Activated T-cell treated with anti-CD3 and anti-CD28 coated beads for 1 hour (primary cell): ENCODE measurements at regions not wholly inside any gene's neighbourhood (a gene's known extent, or its start where the extent isn't known, plus 50 kb on each side); places are given as distances from the start of the nearest gene placed in this dataset.
"Not testable (repeated sequence)": the region's sequence is repeated elsewhere in the genome, so short reads cannot be mapped to it uniquely, and the experiment has no call there.

ENCODE experiments used
- DNase-seq: peaks from one replicate; pipeline ENCODE4 v3.0.0-alpha.2; 2020; ENCODE audit warnings: low read depth

GRCh38 chr3:94336046-94336753 is 273.3 kb downstream of the NSUN3 start:
- no peak for DNase-seq

GRCh38 chr3:94345101-94345500 is 282.2 kb downstream of the NSUN3 start:
- no peak for DNase-seq

- no peak for DNase-seq
Observed at GRCh38 chr3:94349310-94349878, 286.5 kb downstream of the NSUN3 start.

GRCh38 chr3:94356581-94356980 is 293.7 kb downstream of the NSUN3 start:
- DNase-seq: no peak

- DNase-seq: no peak
Observed at GRCh38 chr3:94359996-94360395, 297.1 kb downstream of the NSUN3 start.

- no peak for DNase-seq
Observed at GRCh38 chr3:94360987-94361386, 298.1 kb downstream of the NSUN3 start.

GRCh38 chr3:94362393-94362792 is 299.5 kb downstream of the NSUN3 start:
- no peak for DNase-seq

GRCh38 chr3:94365006-94365405 is 302.1 kb downstream of the NSUN3 start:
- DNase-seq: no peak

GRCh38 chr3:94372026-94372425 is 309.2 kb downstream of the NSUN3 start:
- DNase-seq: no peak

- no peak for DNase-seq
Observed at GRCh38 chr3:94373456-94373855, 310.6 kb downstream of the NSUN3 start.

GRCh38 chr3:94374439-94375161 is 311.7 kb downstream of the NSUN3 start:
- DNase-seq: no peak

- DNase-seq: not testable (repeated sequence)
Observed at GRCh38 chr3:94377123-94377696, 314.3 kb downstream of the NSUN3 start.

GRCh38 chr3:94377863-94378262 is 315.0 kb downstream of the NSUN3 start:
- not testable (repeated sequence) for DNase-seq

- no peak for DNase-seq
Observed at GRCh38 chr3:94378322-94378721, 315.5 kb downstream of the NSUN3 start.

GRCh38 chr3:94379264-94379663 is 316.4 kb downstream of the NSUN3 start:
- DNase-seq: no peak

- no peak for DNase-seq
Observed at GRCh38 chr3:94394885-94395284, 332.0 kb downstream of the NSUN3 start.

- DNase-seq: no peak
Observed at GRCh38 chr3:94395851-94396250, 333.0 kb downstream of the NSUN3 start.

GRCh38 chr3:94398036-94398435 is 335.2 kb downstream of the NSUN3 start:
- DNase-seq: no peak

GRCh38 chr3:94401466-94401865 is 338.6 kb downstream of the NSUN3 start:
- no peak for DNase-seq

- DNase-seq: no peak
Observed at GRCh38 chr3:94402126-94402525, 339.3 kb downstream of the NSUN3 start.

- DNase-seq: no peak
Observed at GRCh38 chr3:94405258-94406035, 342.6 kb downstream of the NSUN3 start.

GRCh38 chr3:94406595-94406994 is 343.7 kb downstream of the NSUN3 start:
- DNase-seq: no peak
